ENCODE measurements at regions not wholly inside any gene's neighbourhood (a gene's known extent, or its start where the extent isn't known, plus 50 kb on each side); places are given as distances from the start of the nearest gene placed in this dataset.

DNA sequence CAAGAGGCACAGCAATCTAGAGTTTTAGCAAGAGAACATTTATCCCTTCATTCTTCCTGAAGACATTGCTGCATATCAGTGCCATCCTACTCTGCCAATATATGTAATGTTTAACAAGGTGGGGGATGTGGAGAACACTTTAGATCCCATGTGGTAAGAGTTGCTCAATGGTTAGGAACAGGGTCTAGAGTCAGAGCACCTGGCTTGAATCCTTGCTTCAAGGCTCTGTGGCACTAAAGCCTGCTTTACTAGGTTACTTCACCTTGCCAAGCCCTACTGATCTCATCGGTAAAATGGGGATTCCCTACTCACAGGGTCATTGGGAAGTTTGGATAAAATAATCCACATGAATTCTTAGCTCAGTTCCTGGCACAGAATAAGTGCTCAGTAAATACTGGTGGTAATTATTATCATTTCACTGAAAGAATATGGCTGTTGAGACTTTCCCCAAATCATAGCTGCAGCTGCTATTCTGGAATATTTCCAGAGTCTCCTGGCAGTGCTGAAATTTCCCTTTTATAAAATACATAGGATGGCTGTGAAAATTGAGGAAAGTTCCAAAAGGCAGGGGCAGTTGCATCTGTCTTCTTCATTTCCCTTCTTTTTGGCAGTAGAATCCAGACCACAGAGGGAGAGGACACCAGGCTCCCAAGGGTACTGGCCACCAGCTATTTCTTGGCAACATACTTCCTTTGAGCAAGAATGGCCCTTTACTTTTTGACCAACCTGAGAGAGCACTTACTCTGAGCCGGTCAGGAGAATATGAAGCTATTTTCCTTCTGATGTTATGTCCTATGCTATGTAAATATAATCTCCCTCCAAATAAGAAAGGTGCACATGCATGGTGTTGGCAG lies 142.8 kb downstream of the PALM2AKAP2 start:
- TF ChIP-seq, protein P1, sequence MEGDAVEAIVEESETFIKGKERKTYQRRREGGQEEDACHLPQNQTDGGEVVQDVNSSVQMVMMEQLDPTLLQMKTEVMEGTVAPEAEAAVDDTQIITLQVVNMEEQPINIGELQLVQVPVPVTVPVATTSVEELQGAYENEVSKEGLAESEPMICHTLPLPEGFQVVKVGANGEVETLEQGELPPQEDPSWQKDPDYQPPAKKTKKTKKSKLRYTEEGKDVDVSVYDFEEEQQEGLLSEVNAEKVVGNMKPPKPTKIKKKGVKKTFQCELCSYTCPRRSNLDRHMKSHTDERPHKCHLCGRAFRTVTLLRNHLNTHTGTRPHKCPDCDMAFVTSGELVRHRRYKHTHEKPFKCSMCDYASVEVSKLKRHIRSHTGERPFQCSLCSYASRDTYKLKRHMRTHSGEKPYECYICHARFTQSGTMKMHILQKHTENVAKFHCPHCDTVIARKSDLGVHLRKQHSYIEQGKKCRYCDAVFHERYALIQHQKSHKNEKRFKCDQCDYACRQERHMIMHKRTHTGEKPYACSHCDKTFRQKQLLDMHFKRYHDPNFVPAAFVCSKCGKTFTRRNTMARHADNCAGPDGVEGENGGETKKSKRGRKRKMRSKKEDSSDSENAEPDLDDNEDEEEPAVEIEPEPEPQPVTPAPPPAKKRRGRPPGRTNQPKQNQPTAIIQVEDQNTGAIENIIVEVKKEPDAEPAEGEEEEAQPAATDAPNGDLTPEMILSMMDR (conservative IDR thresholded peaks at IDR 0.05) = no peak
- no peak for TF ChIP-seq ZFX (IDR thresholded peaks at IDR 0.05)
- peak overlapping the region; percentile 67 for H3K27ac ChIP-seq

DNA sequence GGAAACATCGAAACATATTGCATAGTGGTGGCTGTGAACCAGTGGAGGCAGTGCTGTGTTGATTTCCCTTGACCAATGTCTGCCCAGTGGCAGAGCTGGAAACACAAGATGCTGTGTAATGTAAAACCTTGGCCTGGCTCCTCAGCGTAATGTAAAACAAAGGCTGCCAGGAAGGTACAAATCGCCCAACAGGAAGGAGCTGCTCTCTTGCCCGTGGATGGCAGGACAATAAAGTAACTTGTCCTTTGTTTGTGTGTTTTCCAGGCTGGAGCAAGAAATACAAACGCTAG lies 143.4 kb downstream of the PALM2AKAP2 start:
- H3K27ac ChIP-seq = peak overlapping the region; percentile 67
- TF ChIP-seq, protein P1 (conservative IDR thresholded peaks at IDR 0.05) = peak; percentile 31
- no peak for TF ChIP-seq ZFX (IDR thresholded peaks at IDR 0.05)

DNA sequence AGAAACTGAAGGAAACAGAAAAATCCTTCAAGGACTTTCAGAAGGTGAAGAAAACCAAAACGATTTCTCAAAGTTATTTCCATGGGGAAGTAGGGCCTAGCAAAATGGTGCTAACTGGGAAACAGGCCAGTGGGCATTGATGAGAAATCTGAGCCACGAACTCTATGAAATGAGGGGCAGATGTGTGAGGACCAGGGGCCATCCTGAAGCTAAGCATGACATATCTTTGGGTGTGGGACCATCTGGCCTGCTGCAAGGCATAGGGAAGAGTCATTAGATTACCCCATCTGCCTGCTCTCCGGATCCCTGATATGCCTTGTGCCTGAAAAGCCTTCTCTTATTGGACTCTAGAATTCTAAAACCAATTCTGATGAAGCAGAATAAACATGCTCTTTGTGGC lies 143.8 kb downstream of the PALM2AKAP2 start:
- TF ChIP-seq, protein P1 (conservative IDR thresholded peaks at IDR 0.05) = no peak
- TF ChIP-seq ZFX (IDR thresholded peaks at IDR 0.05) = no peak
- peak overlapping the region; percentile 67 for H3K27ac ChIP-seq

DNA sequence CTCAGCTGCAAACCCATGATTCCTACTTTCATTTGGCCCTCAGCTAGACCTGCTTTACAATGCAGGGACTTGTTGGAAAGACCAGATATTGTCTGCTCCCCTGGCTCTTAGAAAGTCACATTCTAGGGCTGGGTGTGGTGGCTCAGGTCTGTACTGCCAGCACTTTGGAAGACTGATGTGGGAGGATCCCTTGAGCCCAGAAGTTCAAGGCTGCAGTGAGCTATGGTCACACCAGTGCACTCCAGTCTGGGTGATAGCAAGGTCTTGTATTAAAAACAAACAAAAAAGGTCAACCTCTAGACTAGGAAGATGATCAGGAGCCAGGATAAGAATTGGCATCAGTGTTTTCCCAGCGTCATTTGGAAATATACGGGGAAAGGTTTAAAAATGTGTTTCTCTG lies 145.8 kb downstream of the PALM2AKAP2 start:
- no peak overlapping the region for H3K27ac ChIP-seq
- TF ChIP-seq, protein P1 (conservative IDR thresholded peaks at IDR 0.05) = no peak
- no peak for TF ChIP-seq ZFX (IDR thresholded peaks at IDR 0.05)

DNA sequence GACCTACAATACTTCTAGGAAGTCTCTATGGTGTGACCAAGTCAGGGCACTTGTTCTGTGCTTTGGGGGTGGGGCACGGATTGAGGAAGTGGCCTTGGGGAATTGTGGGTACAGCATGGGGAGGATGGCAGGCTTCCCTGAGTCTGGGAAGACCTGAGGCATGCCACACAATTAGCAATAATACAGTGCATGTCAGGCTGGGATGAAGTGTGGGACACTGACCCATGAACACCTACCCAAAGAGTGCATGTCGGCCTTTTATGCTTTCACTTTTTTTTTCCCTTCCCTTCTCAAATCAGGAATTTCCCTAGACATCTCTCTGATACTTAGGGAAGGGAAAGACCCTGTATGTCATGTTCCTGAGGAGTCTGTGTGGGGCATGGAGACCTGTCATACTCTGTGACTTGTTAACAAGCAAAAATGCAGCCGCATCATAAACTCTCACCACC lies 146.4 kb downstream of the PALM2AKAP2 start:
- H3K27ac ChIP-seq = no peak overlapping the region
- TF ChIP-seq, protein P1 (conservative IDR thresholded peaks at IDR 0.05) = no peak
- no peak for TF ChIP-seq ZFX (IDR thresholded peaks at IDR 0.05)

DNA sequence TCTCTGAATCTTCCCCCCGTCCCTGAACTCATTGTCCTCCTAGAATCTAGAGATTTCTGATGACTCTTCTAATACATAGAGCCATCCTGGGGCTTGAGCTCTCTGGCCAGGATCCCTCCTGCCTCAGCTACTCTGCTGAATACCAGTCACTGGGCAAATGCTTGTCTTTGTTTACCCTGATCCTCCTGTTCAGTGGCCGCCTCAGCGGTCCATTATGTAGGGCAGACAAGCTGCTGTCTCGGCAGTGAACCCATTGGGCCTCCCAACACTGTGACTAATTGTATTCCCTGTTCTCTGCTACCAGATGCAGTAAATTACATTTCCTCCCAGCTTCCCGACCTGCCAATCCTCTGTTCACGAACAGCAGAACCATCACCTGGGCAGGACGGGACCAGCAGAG lies 151.6 kb downstream of the PALM2AKAP2 start:
- no peak for TF ChIP-seq ZFX (IDR thresholded peaks at IDR 0.05)
- TF ChIP-seq, protein P1 (conservative IDR thresholded peaks at IDR 0.05) = no peak

DNA sequence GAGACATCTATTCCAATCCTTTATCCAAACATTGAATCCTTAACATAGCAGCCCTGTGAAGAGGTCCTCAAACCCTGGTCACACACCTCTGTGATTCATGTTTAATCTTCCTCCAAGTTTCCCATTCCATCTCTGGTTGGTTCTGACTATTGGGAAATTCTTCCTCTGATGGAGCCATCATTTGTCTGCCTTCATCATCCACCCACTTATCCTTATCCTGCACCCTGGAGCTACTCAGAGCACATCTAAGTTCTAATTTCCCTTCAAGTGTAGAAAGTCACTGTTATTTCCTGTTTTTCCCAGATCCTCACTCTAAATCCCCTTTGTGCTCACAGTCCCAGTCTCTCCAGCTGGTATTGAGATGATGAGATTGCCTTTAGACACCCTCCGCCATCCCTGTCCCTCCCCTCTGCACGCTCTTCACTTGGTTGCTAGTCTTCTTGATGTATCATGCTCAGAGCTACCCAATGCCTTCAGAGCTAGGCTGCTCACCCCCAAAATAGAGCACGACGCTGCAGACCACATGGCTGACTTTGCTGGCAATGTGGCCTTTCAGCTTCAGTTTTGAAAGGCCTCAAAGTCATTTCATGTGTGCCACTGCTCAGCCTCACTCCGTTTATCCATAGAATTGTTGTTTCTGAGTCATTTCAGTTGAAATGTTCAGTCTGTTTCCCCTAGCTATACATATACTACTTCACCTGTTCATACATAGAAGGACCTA lies 154.3 kb downstream of the PALM2AKAP2 start:
- no peak overlapping the region for H3K27ac ChIP-seq
- TF ChIP-seq ZFX (IDR thresholded peaks at IDR 0.05) = no peak
- TF ChIP-seq, protein P1 (conservative IDR thresholded peaks at IDR 0.05) = no peak

More for the DNA sequence above, 151.6 kb downstream of the PALM2AKAP2 start:
- no peak overlapping the region for H3K27ac ChIP-seq
